Aorta (tissue), 5 donors: ENCODE measurements at regions not wholly inside any gene's neighbourhood (a gene's known extent, or its start where the extent isn't known, plus 50 kb on each side); places are given as distances from the start of the nearest gene placed in this dataset.

Experiments
- ATAC-seq: fragments of 200-7000 bp; cut with Tn5 transposase; one replicate; pipeline ENCODE4 v1.9.1; 2022; ENCODE audit warnings: moderate library complexity; ENCODE audit not compliant: low FRiP score
- DNase-seq, 2 donors: peaks; one replicate each; pipeline ENCODE4 v3.0.0-alpha.2; 2020
- H3K27ac ChIP-seq, 2 donors: one replicate each; pipeline ENCODE4 v1.5.1; 2013; ENCODE audit warnings: low read length in 2 of 2, mild to moderate bottlenecking in 2 of 2, moderate library complexity in 2 of 2, control low read depth in 1 of 2, inconsistent platforms in 1 of 2, low read depth in 1 of 2
- H3K27me3 ChIP-seq, 2 donors: one replicate each; pipeline ENCODE4 v1.6.1; 2013; ENCODE audit warnings: control low read depth in 1 of 2, low read length in 1 of 2, mild to moderate bottlenecking in 1 of 2, moderate library complexity in 1 of 2; ENCODE audit not compliant: insufficient read depth in 2 of 2, control insufficient read depth in 1 of 2
- H3K36me3 ChIP-seq, 2 donors: one replicate each; pipeline ENCODE4 v1.6.1; 2013; ENCODE audit warnings: control low read depth in 1 of 2, low read length in 1 of 2, mild to moderate bottlenecking in 1 of 2; ENCODE audit not compliant: insufficient read depth in 2 of 2, control insufficient read depth in 1 of 2
- H3K4me1 ChIP-seq, 2 donors: one replicate each; pipeline ENCODE4 v1.6.1; 2013; ENCODE audit warnings: low read length in 2 of 2, control low read depth in 1 of 2, mild to moderate bottlenecking in 1 of 2, moderate library complexity in 1 of 2; ENCODE audit not compliant: insufficient read depth in 2 of 2, control insufficient read depth in 1 of 2
- H3K4me3 ChIP-seq, 2 donors: one replicate each; pipeline ENCODE4 v1.5.1; 2013; ENCODE audit warnings: low read length in 2 of 2, control low read depth in 1 of 2, mild to moderate bottlenecking in 1 of 2
- H3K9me3 ChIP-seq: one replicate; pipeline ENCODE4 v1.6.1; 2013; ENCODE audit warnings: mild to moderate bottlenecking, low read length; ENCODE audit not compliant: control insufficient read depth
- WGBS, 2 donors: extraction: QIAGEN DNeasy Blood & Tissue Kit; methylation state at CpG; one replicate each; pipeline ENCODE4 v1.1.7; 2013; 5-methylcytosine and 5-hydroxymethylcytosine counted together
- intact Hi-C, 2 donors: fragments of 100-400 bp; cut with DNase I; formaldehyde crosslinking; loops; one replicate each; pipeline versions ENCODE4 v1.14.2 to v1.15.0; 2022
- donor health status: healthy with polysubstance abuse.
- donor health status: Bipolar disorder and iron deficiency.
- donor health status: DM: no; HTN: no; CAD: no.
- donor health status: DM: no; HTN: no; CAD: no.
- donor health status: DM: yes; HTN: yes; CAD: no.

- Histone ChIP-seq H3K27me3 (no peaks in the 10 kb centered on the region), H3K36me3 (no peaks in the 10 kb centered on the region), H3K4me3 (no peak overlapping the region), H3K27ac (no peak overlapping the region), H3K9me3 (peaks cover 2% of the 10 kb centered on the region), H3K4me1 (no peaks in the 10 kb centered on the region)
- intact Hi-C loops = no loop called here
- ATAC-seq (no peak), DNase-seq (no peak)
- WGBS, 2 donors = 59 to 61% methylated on average over 5 of the region's 5 CpGs
These were observed 323.3 kb downstream of the DMRT2 start for GRCh38 chr9:1373445-1373844.

GRCh38 chr9:1383899-1384455 is 333.8 kb downstream of the DMRT2 start:
- intact Hi-C loops = no loop called here

GRCh38 chr9:1384816-1385215 is 334.7 kb downstream of the DMRT2 start:
- ATAC-seq (no peak), DNase-seq (no peak)
- WGBS, 2 donors = 33 to 38% methylated on average over 2 of the region's 2 CpGs
- intact Hi-C loops = no loop called here
- no peaks in the 10 kb centered on the region for H3K36me3 ChIP-seq
- no peaks in the 10 kb centered on the region for H3K4me1 ChIP-seq
- no peak overlapping the region for H3K27ac ChIP-seq
- no peak overlapping the region for H3K4me3 ChIP-seq
- peaks cover 2% of the 10 kb centered on the region for H3K9me3 ChIP-seq
- H3K27me3 ChIP-seq = peaks cover 0 to 2% of the 10 kb centered on the region in 2 donors

More at GRCh38 chr9:1383899-1384455, 333.8 kb downstream of the DMRT2 start:
- Histone ChIP-seq H3K27ac (no peak overlapping the region), H3K36me3 (no peaks in the 10 kb centered on the region), H3K9me3 (peaks cover 2% of the 10 kb centered on the region), H3K4me3 (no peak overlapping the region), H3K27me3 (peaks cover 0 to 2% of the 10 kb centered on the region in 2 donors), H3K4me1 (no peaks in the 10 kb centered on the region)
- 56 to 67% methylated on average over 4 of the region's 4 CpGs for WGBS, 2 donors
- no peak for DNase-seq
- no peak for ATAC-seq

- Histone ChIP-seq H3K36me3 (no peaks in the 10 kb centered on the region), H3K27ac (no peak overlapping the region), H3K9me3 (peaks cover 1% of the 10 kb centered on the region), H3K27me3 (no peaks in the 10 kb centered on the region), H3K4me3 (no peak overlapping the region), H3K4me1 (no peaks in the 10 kb centered on the region)
- WGBS, 2 donors = 73 to 75% methylated on average over 4 of the region's 4 CpGs
- DNase-seq = no peak
- intact Hi-C loops = no loop called here
- ATAC-seq = no peak
These were observed 336.3 kb downstream of the DMRT2 start for GRCh38 chr9:1386420-1386819.

- DNase-seq = no peak
- Histone ChIP-seq H3K36me3 (no peaks in the 10 kb centered on the region), H3K4me1 (no peaks in the 10 kb centered on the region), H3K27me3 (peaks cover 0 to 2% of the 10 kb centered on the region in 2 donors), H3K9me3 (no peaks in the 10 kb centered on the region), H3K27ac (no peak overlapping the region), H3K4me3 (no peak overlapping the region)
- ATAC-seq = no peak
- intact Hi-C loops = no loop called here
- WGBS, 2 donors = 27 to 30% methylated on average over 4 of the region's 4 CpGs
These were observed 338.1 kb downstream of the DMRT2 start for GRCh38 chr9:1388216-1388615.

- DNase-seq (no peak), ATAC-seq (no peak)
- no peaks in the 10 kb centered on the region for H3K4me1 ChIP-seq
- H3K4me3 ChIP-seq = no peak overlapping the region
- WGBS, 2 donors = 20 to 27% methylated on average over 5 of the region's 5 CpGs
- no peaks in the 10 kb centered on the region for H3K9me3 ChIP-seq
- no peaks in the 10 kb centered on the region for H3K27me3 ChIP-seq
- no peak overlapping the region for H3K27ac ChIP-seq
- H3K36me3 ChIP-seq = no peaks in the 10 kb centered on the region
- intact Hi-C loops = no loop called here
These were observed 350.8 kb downstream of the DMRT2 start for GRCh38 chr9:1400983-1401382.

- ATAC-seq = no peak
- H3K9me3 ChIP-seq = no peaks in the 10 kb centered on the region
These were observed 354.8 kb downstream of the DMRT2 start for GRCh38 chr9:1404940-1405339.

GRCh38 chr9:1411826-1412225 is 361.7 kb downstream of the DMRT2 start:
- H3K27ac ChIP-seq = no peak overlapping the region
- 35 to 39% methylated on average over 2 of the region's 2 CpGs for WGBS, 2 donors
- no peaks in the 10 kb centered on the region for H3K36me3 ChIP-seq
- no peak overlapping the region for H3K4me3 ChIP-seq
- intact Hi-C loops = no loop called here
- H3K9me3 ChIP-seq = no peaks in the 10 kb centered on the region
- ATAC-seq (no peak), DNase-seq (no peak)
- H3K4me1 ChIP-seq = no peaks in the 10 kb centered on the region
- H3K27me3 ChIP-seq = no peaks in the 10 kb centered on the region

More at GRCh38 chr9:1404940-1405339, 354.8 kb downstream of the DMRT2 start:
- Histone ChIP-seq H3K27ac (no peak overlapping the region), H3K4me3 (no peak overlapping the region), H3K27me3 (no peaks in the 10 kb centered on the region), H3K36me3 (no peaks in the 10 kb centered on the region), H3K4me1 (no peaks in the 10 kb centered on the region)
- WGBS, 2 donors = 64 to 70% methylated on average over 4 of the region's 4 CpGs
- intact Hi-C loops = no loop called here
- no peak for DNase-seq

GRCh38 chr9:1414711-1415131 is 364.6 kb downstream of the DMRT2 start:
- 77 to 79% methylated on average over 2 of the region's 2 CpGs for WGBS, 2 donors
- no peaks in the 10 kb centered on the region for H3K4me1 ChIP-seq
- ATAC-seq (no peak), DNase-seq (no peak)
- no peaks in the 10 kb centered on the region for H3K9me3 ChIP-seq
- no peak overlapping the region for H3K27ac ChIP-seq
- H3K36me3 ChIP-seq = no peaks in the 10 kb centered on the region
- no peak overlapping the region for H3K4me3 ChIP-seq
- no peaks in the 10 kb centered on the region for H3K27me3 ChIP-seq
- intact Hi-C loops = no loop called here
